H1 (cell line): ENCODE measurements at regions not wholly inside any gene's neighbourhood (a gene's known extent, or its start where the extent isn't known, plus 50 kb on each side); places are given as distances from the start of the nearest gene placed in this dataset.

Source experiments
- CHD2 ChIP-seq: IDR thresholded peaks from 2 replicates; pipeline ENCODE4 v1.6.1; 2012; ENCODE audit warnings: low read length, improper control_type of control experiment
- EZH2 ChIP-seq: fragments of 200-600 bp; sonication (generic); IDR thresholded peaks from 2 replicates; pipeline ENCODE4 v1.7.1; 2012; ENCODE audit warnings: low read depth, mild to moderate bottlenecking, moderate library complexity, low read length, inconsistent platforms; ENCODE audit not compliant: severe bottlenecking
- HDAC6 ChIP-seq: IDR thresholded peaks from one replicate; pipeline ENCODE4 v1.7.1; 2012; ENCODE audit warnings: low read depth, mild to moderate bottlenecking, inconsistent platforms, low read length, moderate library complexity
- JUND ChIP-seq: IDR thresholded peaks from 2 replicates; pipeline ENCODE4 v1.6.1; 2011; ENCODE audit warnings: mild to moderate bottlenecking, improper control_type of control experiment, low read length
- KDM1A ChIP-seq: fragments of 200-600, 300-600 bp; sonication (generic); IDR thresholded peaks from 2 replicates; pipeline ENCODE4 v1.7.1; 2016; ENCODE audit warnings: mild to moderate bottlenecking, low read length, borderline replicate concordance
- POLR2A ChIP-seq, 2 experiments: IDR thresholded peaks; 1 replicate in 1 of 2; 2 replicates in 1 of 2; pipeline ENCODE4 v1.6.1; 2011; ENCODE audit warnings: low read depth in 2 of 2, low read length in 2 of 2, mild to moderate bottlenecking in 2 of 2; ENCODE audit errors: control extremely low read depth in 1 of 2
- SUZ12 ChIP-seq: fragments of 200-600 bp; sonication (generic); IDR thresholded peaks from 2 replicates; pipeline ENCODE4 v1.6.1; 2012; ENCODE audit warnings: mild to moderate bottlenecking, inconsistent platforms, low read length, moderate library complexity, mixed read lengths
- TF ChIP-seq, protein P1 (sequence below): IDR thresholded peaks from 2 replicates; pipeline ENCODE4 v1.6.1; 2012; ENCODE audit warnings: inconsistent platforms
- TF ChIP-seq, protein P2 (sequence below), 3 experiments: IDR thresholded peaks; 1 replicate in 2 of 3; 2 replicates in 1 of 3; pipeline versions ENCODE4 v1.5.1 to v1.6.1; 2011; ENCODE audit warnings: low read length in 3 of 3, mild to moderate bottlenecking in 3 of 3, inconsistent platforms in 2 of 3, low read depth in 1 of 3, moderate library complexity in 1 of 3; ENCODE audit not compliant: insufficient read depth in 1 of 3; ENCODE audit errors: control extremely low read depth in 1 of 3
- TF ChIP-seq, protein P3 (sequence below): IDR thresholded peaks from 2 replicates; pipeline ENCODE4 v1.6.1; 2011; ENCODE audit warnings: low read depth, mild to moderate bottlenecking, low read length; ENCODE audit not compliant: insufficient read depth
- TF ChIP-seq, protein P4 (sequence below): IDR thresholded peaks from 2 replicates; pipeline ENCODE4 v1.6.1; 2012; ENCODE audit warnings: low read length, inconsistent platforms

DNA sequence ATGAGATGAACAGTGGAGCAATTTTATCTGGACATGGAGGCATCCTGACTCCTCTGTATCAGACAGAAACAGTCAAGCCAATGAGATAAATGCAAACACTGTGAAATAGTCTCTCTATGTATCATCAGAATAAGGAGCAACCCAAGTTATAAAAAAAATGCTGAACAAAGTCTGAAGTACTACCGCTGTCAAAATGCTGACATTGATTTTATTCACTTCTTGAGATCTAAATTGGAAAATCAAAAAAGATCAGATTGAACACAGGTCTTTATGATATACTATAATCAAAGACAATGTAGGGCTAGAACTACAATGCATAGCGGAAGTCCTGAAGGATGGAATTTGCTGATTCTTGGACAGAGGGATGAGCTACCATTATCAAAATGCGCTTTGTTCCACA is 76.1 kb downstream of the FTHL17 start:
- TF ChIP-seq, protein P1, sequence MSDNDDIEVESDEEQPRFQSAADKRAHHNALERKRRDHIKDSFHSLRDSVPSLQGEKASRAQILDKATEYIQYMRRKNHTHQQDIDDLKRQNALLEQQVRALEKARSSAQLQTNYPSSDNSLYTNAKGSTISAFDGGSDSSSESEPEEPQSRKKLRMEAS: no peak
- TF ChIP-seq, protein P2, sequence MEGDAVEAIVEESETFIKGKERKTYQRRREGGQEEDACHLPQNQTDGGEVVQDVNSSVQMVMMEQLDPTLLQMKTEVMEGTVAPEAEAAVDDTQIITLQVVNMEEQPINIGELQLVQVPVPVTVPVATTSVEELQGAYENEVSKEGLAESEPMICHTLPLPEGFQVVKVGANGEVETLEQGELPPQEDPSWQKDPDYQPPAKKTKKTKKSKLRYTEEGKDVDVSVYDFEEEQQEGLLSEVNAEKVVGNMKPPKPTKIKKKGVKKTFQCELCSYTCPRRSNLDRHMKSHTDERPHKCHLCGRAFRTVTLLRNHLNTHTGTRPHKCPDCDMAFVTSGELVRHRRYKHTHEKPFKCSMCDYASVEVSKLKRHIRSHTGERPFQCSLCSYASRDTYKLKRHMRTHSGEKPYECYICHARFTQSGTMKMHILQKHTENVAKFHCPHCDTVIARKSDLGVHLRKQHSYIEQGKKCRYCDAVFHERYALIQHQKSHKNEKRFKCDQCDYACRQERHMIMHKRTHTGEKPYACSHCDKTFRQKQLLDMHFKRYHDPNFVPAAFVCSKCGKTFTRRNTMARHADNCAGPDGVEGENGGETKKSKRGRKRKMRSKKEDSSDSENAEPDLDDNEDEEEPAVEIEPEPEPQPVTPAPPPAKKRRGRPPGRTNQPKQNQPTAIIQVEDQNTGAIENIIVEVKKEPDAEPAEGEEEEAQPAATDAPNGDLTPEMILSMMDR (IDR thresholded peaks at IDR 0.05; ENCODE audit: control extremely low read depth in 1 of 3, insufficient read depth in 1 of 3, low read depth in 1 of 3, low read length in 3 of 3): no peak
- TF ChIP-seq POLR2A (IDR thresholded peaks at IDR 0.05; ENCODE audit: control extremely low read depth in 1 of 2, low read depth in 2 of 2, low read length in 2 of 2) (no peak), KDM1A (no peak), CHD2 (no peak), EZH2 (no peak), HDAC6 (no peak), SUZ12 (no peak), JUND (no peak)
- TF ChIP-seq, protein P3, sequence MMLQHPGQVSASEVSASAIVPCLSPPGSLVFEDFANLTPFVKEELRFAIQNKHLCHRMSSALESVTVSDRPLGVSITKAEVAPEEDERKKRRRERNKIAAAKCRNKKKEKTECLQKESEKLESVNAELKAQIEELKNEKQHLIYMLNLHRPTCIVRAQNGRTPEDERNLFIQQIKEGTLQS: no peak
- TF ChIP-seq, protein P4, sequence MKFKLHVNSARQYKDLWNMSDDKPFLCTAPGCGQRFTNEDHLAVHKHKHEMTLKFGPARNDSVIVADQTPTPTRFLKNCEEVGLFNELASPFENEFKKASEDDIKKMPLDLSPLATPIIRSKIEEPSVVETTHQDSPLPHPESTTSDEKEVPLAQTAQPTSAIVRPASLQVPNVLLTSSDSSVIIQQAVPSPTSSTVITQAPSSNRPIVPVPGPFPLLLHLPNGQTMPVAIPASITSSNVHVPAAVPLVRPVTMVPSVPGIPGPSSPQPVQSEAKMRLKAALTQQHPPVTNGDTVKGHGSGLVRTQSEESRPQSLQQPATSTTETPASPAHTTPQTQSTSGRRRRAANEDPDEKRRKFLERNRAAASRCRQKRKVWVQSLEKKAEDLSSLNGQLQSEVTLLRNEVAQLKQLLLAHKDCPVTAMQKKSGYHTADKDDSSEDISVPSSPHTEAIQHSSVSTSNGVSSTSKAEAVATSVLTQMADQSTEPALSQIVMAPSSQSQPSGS: no peak
